Adrenal gland (tissue), 5 donors: ENCODE measurements at regions not wholly inside any gene's neighbourhood (a gene's known extent, or its start where the extent isn't known, plus 50 kb on each side); places are given as distances from the start of the nearest gene placed in this dataset.

Source experiments
- POLR2A ChIP-seq, 2 donors: fragments of 450-650 bp; IDR thresholded peaks; one replicate each; pipeline ENCODE4 v1.6.1; 2017; ENCODE audit warnings: antibody characterized with exemption in 2 of 2, mild to moderate bottlenecking in 2 of 2, moderate library complexity in 1 of 2
- TF ChIP-seq, protein P1 (sequence below), 6 experiments: fragments of 450-650 bp in 4 of 6; fragments of 200-600 bp in 2 of 6; sonication (generic) in 1 of 6; IDR thresholded peaks; 1 replicate in 5 of 6; 2 replicates in 1 of 6; pipeline versions ENCODE4 v1.5.1 to v1.8.0; 2016 to 2021; ENCODE audit warnings: antibody characterized with exemption in 6 of 6, mild to moderate bottlenecking in 2 of 6, moderate library complexity in 1 of 6
- donor health status: DM: no; HTN: no; CAD: no.

DNA sequence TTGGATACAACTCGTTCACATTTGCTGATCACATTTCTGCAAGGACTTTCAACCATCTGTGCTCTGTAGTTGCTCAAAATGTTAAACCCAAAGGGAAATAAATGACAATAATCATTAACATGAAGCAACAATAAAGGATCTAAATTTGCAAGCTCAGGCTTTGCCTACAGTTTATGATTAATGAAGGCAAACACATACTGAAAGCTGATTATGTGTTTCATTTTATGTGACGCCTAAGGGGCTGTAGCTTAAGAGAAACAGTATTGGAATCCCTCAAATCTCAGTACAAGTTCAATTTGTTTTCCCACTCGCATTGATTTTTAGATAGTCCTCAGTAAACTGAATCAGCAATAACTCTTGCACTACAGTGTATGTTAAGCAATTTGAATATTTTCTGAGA is 160.3 kb upstream of the FSIP2 start:
- TF ChIP-seq POLR2A (IDR thresholded peaks at IDR 0.05): no peak
- TF ChIP-seq, protein P1, sequence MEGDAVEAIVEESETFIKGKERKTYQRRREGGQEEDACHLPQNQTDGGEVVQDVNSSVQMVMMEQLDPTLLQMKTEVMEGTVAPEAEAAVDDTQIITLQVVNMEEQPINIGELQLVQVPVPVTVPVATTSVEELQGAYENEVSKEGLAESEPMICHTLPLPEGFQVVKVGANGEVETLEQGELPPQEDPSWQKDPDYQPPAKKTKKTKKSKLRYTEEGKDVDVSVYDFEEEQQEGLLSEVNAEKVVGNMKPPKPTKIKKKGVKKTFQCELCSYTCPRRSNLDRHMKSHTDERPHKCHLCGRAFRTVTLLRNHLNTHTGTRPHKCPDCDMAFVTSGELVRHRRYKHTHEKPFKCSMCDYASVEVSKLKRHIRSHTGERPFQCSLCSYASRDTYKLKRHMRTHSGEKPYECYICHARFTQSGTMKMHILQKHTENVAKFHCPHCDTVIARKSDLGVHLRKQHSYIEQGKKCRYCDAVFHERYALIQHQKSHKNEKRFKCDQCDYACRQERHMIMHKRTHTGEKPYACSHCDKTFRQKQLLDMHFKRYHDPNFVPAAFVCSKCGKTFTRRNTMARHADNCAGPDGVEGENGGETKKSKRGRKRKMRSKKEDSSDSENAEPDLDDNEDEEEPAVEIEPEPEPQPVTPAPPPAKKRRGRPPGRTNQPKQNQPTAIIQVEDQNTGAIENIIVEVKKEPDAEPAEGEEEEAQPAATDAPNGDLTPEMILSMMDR (IDR thresholded peaks at IDR 0.05): no peak
